A549 (cell line): ENCODE measurements at regions not wholly inside any gene's neighbourhood (a gene's known extent, or its start where the extent isn't known, plus 50 kb on each side); places are given as distances from the start of the nearest gene placed in this dataset.

ENCODE experiments used
- CTCF ChIP-seq: fragments of >200 bp; sonication (Bioruptor Twin); formaldehyde crosslinking; IDR thresholded peaks from 3 replicates; pipeline ENCODE4 v1.5.1; 2016
- ELK1 ChIP-seq: fragments of 150-350 bp; IDR thresholded peaks from 2 replicates; pipeline ENCODE4 v1.6.1; 2014; ENCODE audit warnings: low read depth, mild to moderate bottlenecking, low read length
- HOXA7 ChIP-seq: fragments of 250-450 bp; sonication (Bioruptor Pico); IDR thresholded peaks from 2 replicates; pipeline ENCODE4 v1.5.0; 2020; ENCODE audit warnings: mild to moderate bottlenecking, moderate library complexity
- KDM5A ChIP-seq: fragments of 200-600 bp; sonication (generic); IDR thresholded peaks from 2 replicates; pipeline ENCODE4 v1.6.1; 2016; ENCODE audit warnings: antibody characterized with exemption, mild to moderate bottlenecking
- MAX ChIP-seq: IDR thresholded peaks from 2 replicates; pipeline ENCODE4 v1.6.1; 2012
- NPAS2 ChIP-seq: fragments of 250-450 bp; sonication (Bioruptor Pico); IDR thresholded peaks from 2 replicates; pipeline ENCODE4 v1.8.0; 2022; ENCODE audit warnings: mild to moderate bottlenecking, moderate library complexity, borderline replicate concordance
- NR3C1 ChIP-seq: fragments of >200 bp; sonication (Bioruptor Twin); formaldehyde crosslinking; IDR thresholded peaks from 3 replicates; pipeline ENCODE4 v1.6.1; 2017
- POLR2A ChIP-seq: IDR thresholded peaks from 2 replicates; pipeline ENCODE4 v1.6.1; 2012; ENCODE audit warnings: mild to moderate bottlenecking, low read length
- POLR2AphosphoS2 ChIP-seq: conservative IDR thresholded peaks from 2 replicates; pipeline ENCODE4 v1.6.1; 2012; ENCODE audit warnings: low read length, improper control_type of control experiment, inconsistent platforms
- REST ChIP-seq: fragments of 200-600 bp; sonication (generic); IDR thresholded peaks from 2 replicates; pipeline ENCODE4 v1.6.1; 2016; ENCODE audit warnings: antibody characterized with exemption, mild to moderate bottlenecking, moderate library complexity
- RNF2 ChIP-seq: fragments of 200-600 bp; sonication (generic); IDR thresholded peaks from 2 replicates; pipeline ENCODE4 v1.6.1; 2016; ENCODE audit warnings: low read depth, mild to moderate bottlenecking, antibody characterized with exemption, moderate library complexity, borderline replicate concordance
- SREBF2 ChIP-seq: fragments of 450-650 bp; IDR thresholded peaks from 2 replicates; pipeline ENCODE4 v1.6.1; 2014; ENCODE audit warnings: mild to moderate bottlenecking, moderate library complexity
- USF2 ChIP-seq: fragments of 450-650 bp; IDR thresholded peaks from 2 replicates; pipeline ENCODE4 v1.6.1; 2014; ENCODE audit warnings: antibody characterized with exemption

- TF ChIP-seq ELK1 (no peak), RNF2 (no peak), REST (no peak), SREBF2 (no peak), POLR2A (no peak), CTCF (no peak), USF2 (no peak), NR3C1 (no peak), HOXA7 (CRISPR knock-in tag) (no peak), KDM5A (no peak), POLR2AphosphoS2 (no peak), MAX (no peak), NPAS2 (CRISPR knock-in tag) (no peak)
These were observed 118.1 kb upstream of the EMCN start for GRCh38 chr4:100635899-100636298.
